Upper lobe of left lung (tissue), 4 donors: ENCODE measurements at regions not wholly inside any gene's neighbourhood (a gene's known extent, or its start where the extent isn't known, plus 50 kb on each side); places are given as distances from the start of the nearest gene placed in this dataset.

Experiments used
- EP300 ChIP-seq, 4 donors: sonication (generic); formaldehyde crosslinking; IDR thresholded peaks; one replicate each; pipeline ENCODE4 v1.5.1; 2017; ENCODE audit warnings: antibody characterized with exemption in 4 of 4, control low read depth in 2 of 4
- POLR2A ChIP-seq, 4 donors: fragments of 450-650 bp; IDR thresholded peaks; one replicate each; pipeline ENCODE4 v1.5.1; 2016 to 2017; ENCODE audit warnings: antibody characterized with exemption in 4 of 4, mild to moderate bottlenecking in 2 of 4
- POLR2AphosphoS5 ChIP-seq, 2 donors: sonication (generic); formaldehyde crosslinking; IDR thresholded peaks; one replicate each; pipeline ENCODE4 v1.5.1; 2017; ENCODE audit warnings: antibody characterized with exemption in 2 of 2
- TF ChIP-seq, protein P1 (sequence below), 6 experiments: fragments of 450-650 bp in 4 of 6; fragments of 200-600 bp in 2 of 6; sonication (generic) in 2 of 6; IDR thresholded peaks; one replicate each; pipeline ENCODE4 v1.5.1; 2016 to 2019; ENCODE audit warnings: antibody characterized with exemption in 6 of 6

DNA sequence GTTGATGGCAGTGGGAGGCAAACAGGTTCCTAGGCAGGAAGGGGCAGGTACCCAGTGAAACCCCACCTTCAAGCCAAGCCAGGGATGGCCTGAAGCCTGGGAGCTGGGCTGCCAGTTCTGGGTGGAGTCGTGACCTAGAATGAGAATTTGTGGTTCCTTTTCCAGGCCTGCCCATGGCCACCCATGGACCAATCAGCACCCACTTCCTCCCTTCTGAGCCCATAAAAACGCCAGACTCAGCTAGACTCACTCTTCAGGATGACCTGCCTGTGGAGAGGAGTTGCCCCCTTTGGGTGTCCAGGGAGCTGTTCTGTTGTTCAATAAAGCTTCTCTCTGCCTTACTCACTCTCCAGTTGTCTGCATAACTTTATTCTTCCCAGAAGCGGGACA, 144.0 kb upstream of the MRPS30 start:
- TF ChIP-seq, protein P1, sequence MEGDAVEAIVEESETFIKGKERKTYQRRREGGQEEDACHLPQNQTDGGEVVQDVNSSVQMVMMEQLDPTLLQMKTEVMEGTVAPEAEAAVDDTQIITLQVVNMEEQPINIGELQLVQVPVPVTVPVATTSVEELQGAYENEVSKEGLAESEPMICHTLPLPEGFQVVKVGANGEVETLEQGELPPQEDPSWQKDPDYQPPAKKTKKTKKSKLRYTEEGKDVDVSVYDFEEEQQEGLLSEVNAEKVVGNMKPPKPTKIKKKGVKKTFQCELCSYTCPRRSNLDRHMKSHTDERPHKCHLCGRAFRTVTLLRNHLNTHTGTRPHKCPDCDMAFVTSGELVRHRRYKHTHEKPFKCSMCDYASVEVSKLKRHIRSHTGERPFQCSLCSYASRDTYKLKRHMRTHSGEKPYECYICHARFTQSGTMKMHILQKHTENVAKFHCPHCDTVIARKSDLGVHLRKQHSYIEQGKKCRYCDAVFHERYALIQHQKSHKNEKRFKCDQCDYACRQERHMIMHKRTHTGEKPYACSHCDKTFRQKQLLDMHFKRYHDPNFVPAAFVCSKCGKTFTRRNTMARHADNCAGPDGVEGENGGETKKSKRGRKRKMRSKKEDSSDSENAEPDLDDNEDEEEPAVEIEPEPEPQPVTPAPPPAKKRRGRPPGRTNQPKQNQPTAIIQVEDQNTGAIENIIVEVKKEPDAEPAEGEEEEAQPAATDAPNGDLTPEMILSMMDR (IDR thresholded peaks at IDR 0.05) = no peak
- no peak for TF ChIP-seq EP300 (IDR thresholded peaks at IDR 0.05)
- no peak for TF ChIP-seq POLR2A (IDR thresholded peaks at IDR 0.05)
- TF ChIP-seq POLR2AphosphoS5 (IDR thresholded peaks at IDR 0.05) = no peak
